ENCODE measurements at regions not wholly inside any gene's neighbourhood (a gene's known extent, or its start where the extent isn't known, plus 50 kb on each side); places are given as distances from the start of the nearest gene placed in this dataset.

GRCh38 chr16:87044829-87045228, 272.4 kb downstream of the C16orf95 start (continued):
- no peak for TF ChIP-seq REST (IDR thresholded peaks at IDR 0.05)
- TF ChIP-seq RAD21 (IDR thresholded peaks at IDR 0.05): no peak
- TF ChIP-seq NR2F2 (IDR thresholded peaks at IDR 0.05): no peak

GRCh38 chr16:87045466-87046216, 271.6 kb downstream of the C16orf95 start:
- peaks cover 0 to 14% (median 1%) of the 10 kb centered on the region in 4 donors for H3K27me3 ChIP-seq (ENCODE audit: control insufficient read depth in 4 of 4, insufficient read depth in 4 of 4, low read length in 3 of 4)
- H3K27ac ChIP-seq (ENCODE audit: low read depth in 1 of 2, low read length in 2 of 2): no peak overlapping the region
- WGBS: 74% methylated on average over 25 of the region's 25 CpGs
- no peak overlapping the region for H3K4me3 ChIP-seq (ENCODE audit: low read depth in 1 of 3, low read length in 3 of 3)
- H3K9ac ChIP-seq (ENCODE audit: low read depth in 1 of 2, low read length in 2 of 2): no peak overlapping the region
- no peak for TF ChIP-seq TAF1 (conservative IDR thresholded peaks at IDR 0.05)
- TF ChIP-seq NR2F2 (IDR thresholded peaks at IDR 0.05): no peak
- TF ChIP-seq ATF3 (IDR thresholded peaks at IDR 0.05): no peak
- no peak for TF ChIP-seq ZBTB33 (IDR thresholded peaks at IDR 0.05)
- no peak for TF ChIP-seq YY1 (IDR thresholded peaks at IDR 0.05)
- TF ChIP-seq JUND (IDR thresholded peaks at IDR 0.05): no peak
- TF ChIP-seq FOXA2 (IDR thresholded peaks at IDR 0.05): no peak
- no peak for TF ChIP-seq HNF4G (IDR thresholded peaks at IDR 0.05)
- no peaks in the 10 kb centered on the region for H3K36me3 ChIP-seq (ENCODE audit: control insufficient read depth in 4 of 4, insufficient read depth in 3 of 4, low read depth in 1 of 4, low read length in 3 of 4)
- H3K9me3 ChIP-seq (ENCODE audit: control insufficient read depth in 4 of 4, low read length in 3 of 4): no peaks in the 10 kb centered on the region
- DNase-seq (ENCODE audit: low spot score): no peak
- H3K4me1 ChIP-seq (ENCODE audit: control insufficient read depth in 4 of 4, insufficient read depth in 4 of 4, low read length in 3 of 4): no peaks in the 10 kb centered on the region

- Histone ChIP-seq H3K9me3 (ENCODE audit: control insufficient read depth in 4 of 4, low read length in 3 of 4) (no peaks in the 10 kb centered on the region), H3K36me3 (ENCODE audit: control insufficient read depth in 4 of 4, insufficient read depth in 3 of 4, low read depth in 1 of 4, low read length in 3 of 4) (no peaks in the 10 kb centered on the region), H3K27ac (ENCODE audit: low read depth in 1 of 2, low read length in 2 of 2) (no peak overlapping the region), H3K4me1 (ENCODE audit: control insufficient read depth in 4 of 4, insufficient read depth in 4 of 4, low read length in 3 of 4) (no peaks in the 10 kb centered on the region), H3K4me3 (ENCODE audit: low read depth in 1 of 3, low read length in 3 of 3) (no peak overlapping the region), H3K27me3 (ENCODE audit: control insufficient read depth in 4 of 4, insufficient read depth in 4 of 4, low read length in 3 of 4) (peaks cover 0 to 14% (median 1%) of the 10 kb centered on the region in 4 donors), H3K9ac (ENCODE audit: low read depth in 1 of 2, low read length in 2 of 2) (no peak overlapping the region)
- 84% methylated on average over 9 of the region's 9 CpGs for WGBS
- DNase-seq (ENCODE audit: low spot score): no peak
- TF ChIP-seq FOXA1 (IDR thresholded peaks at IDR 0.05) (no peak), SP1 (IDR thresholded peaks at IDR 0.05) (no peak), MAX (IDR thresholded peaks at IDR 0.05) (no peak)
Measured at GRCh38 chr16:87046235-87046634, 271.0 kb downstream of the C16orf95 start.

All from liver (tissue), 7 donors.